ENCODE measurements at regions not wholly inside any gene's neighbourhood (a gene's known extent, or its start where the extent isn't known, plus 50 kb on each side); places are given as distances from the start of the nearest gene placed in this dataset.
"Not testable (repeated sequence)": the region's sequence is repeated elsewhere in the genome, so short reads cannot be mapped to it uniquely, and the experiment has no call there.

- not testable (repeated sequence) for H3K4me3 ChIP-seq (ENCODE audit: low read depth, low read length); DNase-seq; H3K4me1 ChIP-seq; H3K27me3 ChIP-seq; H3K36me3 ChIP-seq; H3K9me3 ChIP-seq
Measured at GRCh38 chr7:150024550-150025490, 151.1 kb downstream of the ATP6V0E2 start.

- DNase-seq; H3K4me3 ChIP-seq (ENCODE audit: low read depth, low read length); H3K27me3 ChIP-seq; H3K9me3 ChIP-seq; H3K4me1 ChIP-seq; H3K36me3 ChIP-seq: not testable (repeated sequence)
Measured at GRCh38 chr7:150025802-150026201, 152.0 kb downstream of the ATP6V0E2 start.

- H3K4me1 ChIP-seq; H3K27me3 ChIP-seq; H3K4me3 ChIP-seq (ENCODE audit: low read depth, low read length); DNase-seq; H3K36me3 ChIP-seq; H3K9me3 ChIP-seq: not testable (repeated sequence)
Measured at GRCh38 chr7:150028344-150029012, 154.7 kb downstream of the ATP6V0E2 start.

- DNase-seq; H3K4me3 ChIP-seq (ENCODE audit: low read depth, low read length); H3K36me3 ChIP-seq; H3K27me3 ChIP-seq; H3K9me3 ChIP-seq; H3K4me1 ChIP-seq: not testable (repeated sequence)
Measured at GRCh38 chr7:150029013-150029389, 155.2 kb downstream of the ATP6V0E2 start.

- not testable (repeated sequence) for H3K9me3 ChIP-seq; H3K4me3 ChIP-seq (ENCODE audit: low read depth, low read length); DNase-seq; H3K36me3 ChIP-seq; H3K27me3 ChIP-seq; H3K4me1 ChIP-seq
Measured at GRCh38 chr7:150031733-150032132, 158.0 kb downstream of the ATP6V0E2 start.

GRCh38 chr7:150033711-150034110 lies 159.9 kb downstream of the ATP6V0E2 start:
- not testable (repeated sequence) for H3K4me1 ChIP-seq; DNase-seq; H3K36me3 ChIP-seq; H3K4me3 ChIP-seq (ENCODE audit: low read depth, low read length); H3K9me3 ChIP-seq; H3K27me3 ChIP-seq

GRCh38 chr7:150035769-150036168 lies 162.0 kb downstream of the ATP6V0E2 start:
- H3K4me3 ChIP-seq (ENCODE audit: low read depth, low read length); DNase-seq; H3K36me3 ChIP-seq; H3K4me1 ChIP-seq; H3K9me3 ChIP-seq; H3K27me3 ChIP-seq: not testable (repeated sequence)

- H3K36me3 ChIP-seq; H3K9me3 ChIP-seq; H3K27me3 ChIP-seq; H3K4me1 ChIP-seq; DNase-seq; H3K4me3 ChIP-seq (ENCODE audit: low read depth, low read length): not testable (repeated sequence)
Measured at GRCh38 chr7:150039061-150039460, 165.3 kb downstream of the ATP6V0E2 start.

- not testable (repeated sequence) for H3K4me3 ChIP-seq (ENCODE audit: low read depth, low read length); H3K9me3 ChIP-seq; H3K27me3 ChIP-seq; H3K36me3 ChIP-seq; DNase-seq; H3K4me1 ChIP-seq
Measured at GRCh38 chr7:150042281-150042680, 168.5 kb downstream of the ATP6V0E2 start.

- not testable (repeated sequence) for H3K9me3 ChIP-seq; H3K36me3 ChIP-seq; H3K4me3 ChIP-seq (ENCODE audit: low read depth, low read length); H3K4me1 ChIP-seq; DNase-seq; H3K27me3 ChIP-seq
Measured at GRCh38 chr7:150044771-150045170, 171.0 kb downstream of the ATP6V0E2 start.

- not testable (repeated sequence) for H3K36me3 ChIP-seq; H3K4me1 ChIP-seq; H3K9me3 ChIP-seq; H3K27me3 ChIP-seq; DNase-seq; H3K4me3 ChIP-seq (ENCODE audit: low read depth, low read length)
- peak; percentile 15; the same call in 1 of the 2 replicates for TF ChIP-seq CTCF (IDR thresholded peaks at IDR 0.05; ENCODE audit: low read depth, low read length)
Measured at GRCh38 chr7:150045596-150045995, 171.8 kb downstream of the ATP6V0E2 start.

- not testable (repeated sequence) for H3K36me3 ChIP-seq; DNase-seq; H3K4me1 ChIP-seq; H3K27me3 ChIP-seq; H3K9me3 ChIP-seq; H3K4me3 ChIP-seq (ENCODE audit: low read depth, low read length)
Measured at GRCh38 chr7:150046290-150047194, 172.8 kb downstream of the ATP6V0E2 start.

- H3K9me3 ChIP-seq, H3K4me1 ChIP-seq, H3K36me3 ChIP-seq, DNase-seq, H3K27me3 ChIP-seq: not testable (repeated sequence)
- peak overlapping the region; percentile 31; the same call in 1 of the 2 replicates for H3K4me3 ChIP-seq (ENCODE audit: low read depth, low read length)
Measured at GRCh38 chr7:150047329-150047728, 173.6 kb downstream of the ATP6V0E2 start.

- H3K36me3 ChIP-seq, DNase-seq, H3K4me1 ChIP-seq, H3K27me3 ChIP-seq, H3K9me3 ChIP-seq: not testable (repeated sequence)
- peak overlapping the region; percentile 31 for H3K4me3 ChIP-seq (ENCODE audit: low read depth, low read length)
Measured at GRCh38 chr7:150047772-150048171, 174.0 kb downstream of the ATP6V0E2 start.

All from BE2C (cell line).